ENCODE measurements at regions not wholly inside any gene's neighbourhood (a gene's known extent, or its start where the extent isn't known, plus 50 kb on each side); places are given as distances from the start of the nearest gene placed in this dataset.

GRCh38 chr2:13522096-13522495, 805.4 kb downstream of the TRIB2 start:
- TF ChIP-seq RBAK (CRISPR knock-in tag; IDR thresholded peaks at IDR 0.05) (no peak), CTCF (CRISPR knock-in tag; IDR thresholded peaks at IDR 0.05) (no peak), ZNF549 (CRISPR knock-in tag; IDR thresholded peaks at IDR 0.05) (no peak), FOXM1 (CRISPR knock-in tag; IDR thresholded peaks at IDR 0.05) (no peak), POLR2AphosphoS5 (IDR thresholded peaks at IDR 0.05; ENCODE audit: low read depth, low read length) (no peak), ZFP36 (IDR thresholded peaks at IDR 0.05; ENCODE audit: borderline replicate concordance, low read depth, low read length, partially characterized antibody) (no peak), ZNF552 (CRISPR knock-in tag; IDR thresholded peaks at IDR 0.05; ENCODE audit: borderline replicate concordance) (no peak), ZNF33B (CRISPR knock-in tag; IDR thresholded peaks at IDR 0.05) (no peak), POLR2A (IDR thresholded peaks at IDR 0.05; ENCODE audit: insufficient read depth in 1 of 2, low read depth in 2 of 2, low read length in 2 of 2) (no peak)

All from HepG2 (cell line).